H1 (cell line): ENCODE measurements at regions not wholly inside any gene's neighbourhood (a gene's known extent, or its start where the extent isn't known, plus 50 kb on each side); places are given as distances from the start of the nearest gene placed in this dataset.

Source experiments
- ATF3 ChIP-seq: IDR thresholded peaks from 2 replicates; pipeline ENCODE4 v1.6.1; 2011; ENCODE audit warnings: low read depth, mild to moderate bottlenecking, low read length; ENCODE audit not compliant: insufficient read depth
- BCL11A ChIP-seq, 2 experiments: IDR thresholded peaks; one replicate each; pipeline ENCODE4 v1.6.1; 2011; ENCODE audit warnings: low read depth in 2 of 2, low read length in 2 of 2, mild to moderate bottlenecking in 2 of 2
- CBX5 ChIP-seq: fragments of 300-800, 300-1000 bp; sonication (generic); IDR thresholded peaks from 2 replicates; pipeline ENCODE4 v1.7.1; 2016; ENCODE audit warnings: antibody characterized with exemption, low read length, low read depth
- CTCF ChIP-seq, 3 experiments: IDR thresholded peaks; 1 replicate in 2 of 3; 2 replicates in 1 of 3; pipeline versions ENCODE4 v1.5.1 to v1.6.1; 2011; ENCODE audit warnings: low read length in 3 of 3, mild to moderate bottlenecking in 3 of 3, inconsistent platforms in 2 of 3, low read depth in 1 of 3, moderate library complexity in 1 of 3; ENCODE audit not compliant: insufficient read depth in 1 of 3; ENCODE audit errors: control extremely low read depth in 1 of 3
- EZH2 ChIP-seq: fragments of 200-600 bp; sonication (generic); IDR thresholded peaks from 2 replicates; pipeline ENCODE4 v1.7.1; 2012; ENCODE audit warnings: low read depth, mild to moderate bottlenecking, moderate library complexity, low read length, inconsistent platforms; ENCODE audit not compliant: severe bottlenecking
- JUND ChIP-seq: IDR thresholded peaks from 2 replicates; pipeline ENCODE4 v1.6.1; 2011; ENCODE audit warnings: mild to moderate bottlenecking, improper control_type of control experiment, low read length
- POLR2A ChIP-seq, 2 experiments: IDR thresholded peaks; 1 replicate in 1 of 2; 2 replicates in 1 of 2; pipeline ENCODE4 v1.6.1; 2011; ENCODE audit warnings: low read depth in 2 of 2, low read length in 2 of 2, mild to moderate bottlenecking in 2 of 2; ENCODE audit errors: control extremely low read depth in 1 of 2
- POLR2AphosphoS5 ChIP-seq: IDR thresholded peaks from 2 replicates; pipeline ENCODE4 v1.6.1; 2011; ENCODE audit warnings: low read depth, low read length
- RFX5 ChIP-seq: IDR thresholded peaks from 2 replicates; pipeline ENCODE4 v1.6.1; 2011; ENCODE audit warnings: low read depth, low read length, improper control_type of control experiment, borderline replicate concordance
- SUZ12 ChIP-seq: fragments of 200-600 bp; sonication (generic); IDR thresholded peaks from 2 replicates; pipeline ENCODE4 v1.6.1; 2012; ENCODE audit warnings: mild to moderate bottlenecking, inconsistent platforms, low read length, moderate library complexity, mixed read lengths
- TAF1 ChIP-seq: IDR thresholded peaks from 2 replicates; pipeline ENCODE4 v1.6.1; 2011; ENCODE audit warnings: mild to moderate bottlenecking, low read depth, low read length
- YY1 ChIP-seq: IDR thresholded peaks from 2 replicates; pipeline ENCODE4 v1.6.1; 2011; ENCODE audit warnings: low read depth, mild to moderate bottlenecking, low read length

- no peak for TF ChIP-seq POLR2A (IDR thresholded peaks at IDR 0.05; ENCODE audit: control extremely low read depth in 1 of 2, low read depth in 2 of 2, low read length in 2 of 2)
- no peak for TF ChIP-seq BCL11A (IDR thresholded peaks at IDR 0.05; ENCODE audit: low read depth in 2 of 2, low read length in 2 of 2)
- no peak for TF ChIP-seq POLR2AphosphoS5
- no peak for TF ChIP-seq CTCF (IDR thresholded peaks at IDR 0.05; ENCODE audit: control extremely low read depth in 1 of 3, insufficient read depth in 1 of 3, low read depth in 1 of 3, low read length in 3 of 3)
- no peak for TF ChIP-seq TAF1
- no peak for TF ChIP-seq SUZ12
- TF ChIP-seq CBX5: no peak
- no peak for TF ChIP-seq EZH2
- TF ChIP-seq RFX5: no peak
- no peak for TF ChIP-seq JUND
- no peak for TF ChIP-seq YY1
- TF ChIP-seq ATF3: no peak
These were observed 66.2 kb upstream of the PNMA1 start for GRCh38 chr14:73780391-73780790.
